ENCODE measurements at regions not wholly inside any gene's neighbourhood (a gene's known extent, or its start where the extent isn't known, plus 50 kb on each side); places are given as distances from the start of the nearest gene placed in this dataset.

GRCh38 chr1:193613041-193613440 is 426.6 kb upstream of the B3GALT2 start:
- DNase-seq: no peak

GRCh38 chr1:193609592-193609991 is 423.2 kb upstream of the B3GALT2 start:
- DNase-seq: no peak

DNA sequence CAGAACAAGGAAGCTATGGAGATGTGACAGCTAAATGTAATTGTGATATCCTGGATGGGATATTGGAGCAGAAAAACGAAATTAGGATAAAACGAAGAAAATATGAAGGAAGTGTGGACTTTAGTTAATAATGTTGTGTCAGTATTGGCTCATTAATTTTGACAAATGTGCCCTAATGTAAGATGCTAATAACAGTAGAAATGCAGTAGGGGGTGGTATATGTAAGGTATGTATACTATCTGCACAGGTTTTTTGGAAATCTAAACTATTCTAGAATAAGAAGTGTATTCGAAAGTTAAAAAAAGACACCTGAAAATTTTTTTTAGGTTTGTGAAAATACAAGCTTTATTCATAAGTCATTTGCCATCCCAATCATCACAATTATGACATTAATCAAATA is 421.4 kb upstream of the B3GALT2 start:
- no peak for DNase-seq

DNA sequence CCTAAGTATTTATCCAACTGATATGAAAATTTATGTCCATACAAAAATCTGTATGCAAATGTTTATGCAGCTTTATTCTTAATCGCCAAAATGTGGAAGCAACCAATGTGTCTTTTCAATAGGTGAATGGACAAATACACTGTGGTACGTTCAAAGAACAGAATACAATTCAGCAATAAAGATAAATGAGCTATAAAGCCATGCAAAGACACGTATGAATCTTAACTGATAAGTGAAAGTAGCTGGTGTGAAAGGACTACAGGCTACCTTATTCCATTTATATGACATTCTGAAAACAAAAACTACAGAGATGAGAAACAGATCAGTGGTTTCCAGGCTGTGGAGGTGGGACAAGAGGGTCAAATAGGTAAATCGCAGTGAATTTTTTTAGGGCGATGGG is 419.6 kb upstream of the B3GALT2 start:
- DNase-seq: no peak

DNA sequence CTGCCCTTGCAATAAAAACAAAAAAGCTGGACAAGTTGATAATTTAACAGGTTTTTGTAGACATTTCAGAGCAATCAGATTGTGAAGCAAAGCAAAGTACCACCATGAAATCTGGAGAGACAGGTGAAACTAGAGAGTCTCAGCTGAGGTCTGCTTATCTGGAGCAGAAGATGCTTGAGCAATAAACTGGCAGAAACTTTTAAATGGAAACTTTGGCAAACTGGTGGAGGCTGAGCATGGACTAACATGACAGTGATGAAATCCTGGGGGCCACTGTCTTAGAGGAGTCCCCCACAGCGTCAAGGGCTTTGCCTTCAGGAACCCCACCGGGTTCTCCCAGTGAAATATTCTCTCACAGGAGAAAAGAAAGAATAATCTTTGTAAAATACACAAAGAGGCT is 416.3 kb upstream of the B3GALT2 start:
- no peak for DNase-seq

GRCh38 chr1:193593147-193593885 is 406.9 kb upstream of the B3GALT2 start:
- no peak for DNase-seq

DNA sequence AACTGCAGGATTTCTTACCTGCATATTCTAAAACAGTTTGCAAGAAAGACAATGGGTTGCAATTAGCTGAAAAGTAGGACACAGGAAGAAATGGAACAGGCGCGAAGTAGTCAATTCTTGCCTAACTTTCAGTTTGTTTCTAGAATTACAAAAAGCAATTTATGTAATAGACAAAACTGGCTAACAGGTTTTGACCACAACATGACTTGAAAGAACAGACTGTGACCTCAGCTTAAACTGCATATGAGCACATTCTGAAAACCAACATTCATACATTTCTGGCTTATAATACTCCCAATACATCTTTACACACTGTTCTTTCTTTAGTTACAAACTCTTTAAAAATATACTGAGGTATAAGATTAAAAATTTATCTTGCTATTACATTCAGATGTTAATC is 405.9 kb upstream of the B3GALT2 start:
- no peak for DNase-seq

GRCh38 chr1:193590102-193590501 is 403.7 kb upstream of the B3GALT2 start:
- no peak for DNase-seq

GRCh38 chr1:193589597-193590040 is 403.2 kb upstream of the B3GALT2 start:
- no peak for DNase-seq

GRCh38 chr1:193588311-193589082 is 402.1 kb upstream of the B3GALT2 start:
- DNase-seq: no peak

GRCh38 chr1:193584731-193585239 is 398.4 kb upstream of the B3GALT2 start:
- DNase-seq: no peak

GRCh38 chr1:193581341-193581740 is 394.9 kb upstream of the B3GALT2 start:
- no peak for DNase-seq

DNA sequence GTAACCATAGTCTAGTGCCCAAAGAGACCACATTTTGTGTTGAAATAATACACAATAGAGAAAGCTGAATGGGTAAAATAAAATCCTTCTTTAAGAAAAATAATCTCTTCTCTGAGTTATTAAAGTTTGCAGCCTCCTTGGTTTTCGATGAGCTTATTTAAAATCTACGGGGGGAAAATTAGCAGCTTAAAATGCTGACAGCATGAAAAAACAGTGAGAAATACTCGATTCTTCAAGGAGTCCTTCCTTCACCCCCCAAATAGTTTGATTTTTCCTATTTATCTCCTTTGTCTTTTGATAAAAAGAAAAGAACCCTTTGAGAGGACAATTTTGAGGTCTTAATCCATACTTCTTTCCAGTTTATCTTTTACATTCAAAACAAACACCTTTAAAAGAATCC is 394.0 kb upstream of the B3GALT2 start:
- no peak for DNase-seq

DNA sequence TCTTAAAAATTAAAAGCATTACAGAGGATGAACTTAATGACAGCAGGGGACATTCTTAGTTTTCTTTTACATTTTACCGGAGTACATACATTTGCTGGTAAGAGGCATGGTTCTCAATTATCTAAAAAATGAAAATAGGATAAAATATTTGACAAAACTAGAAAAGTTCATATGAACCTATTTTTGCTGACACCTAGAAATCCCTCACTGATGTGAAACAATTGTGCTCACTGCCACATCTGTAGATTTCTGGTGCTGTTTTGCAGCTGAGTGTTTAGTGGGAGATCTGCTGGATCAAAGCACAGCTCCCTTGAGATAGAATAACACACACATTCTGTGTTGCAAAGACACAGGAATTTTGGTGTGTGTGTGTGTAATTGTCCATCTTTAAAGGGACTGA is 392.9 kb upstream of the B3GALT2 start:
- no peak for DNase-seq

- DNase-seq: no peak
Measured at GRCh38 chr1:193574913-193575312, 388.5 kb upstream of the B3GALT2 start.

GRCh38 chr1:193569983-193570269 is 383.5 kb upstream of the B3GALT2 start:
- DNase-seq: no peak

GRCh38 chr1:193569096-193569982 is 382.9 kb upstream of the B3GALT2 start:
- DNase-seq: no peak

- no peak for DNase-seq
Measured at GRCh38 chr1:193568512-193568911, 382.1 kb upstream of the B3GALT2 start.

GRCh38 chr1:193567937-193568336 is 381.5 kb upstream of the B3GALT2 start:
- DNase-seq: no peak

- DNase-seq: no peak
Measured at GRCh38 chr1:193566735-193567134, 380.3 kb upstream of the B3GALT2 start.

DNA sequence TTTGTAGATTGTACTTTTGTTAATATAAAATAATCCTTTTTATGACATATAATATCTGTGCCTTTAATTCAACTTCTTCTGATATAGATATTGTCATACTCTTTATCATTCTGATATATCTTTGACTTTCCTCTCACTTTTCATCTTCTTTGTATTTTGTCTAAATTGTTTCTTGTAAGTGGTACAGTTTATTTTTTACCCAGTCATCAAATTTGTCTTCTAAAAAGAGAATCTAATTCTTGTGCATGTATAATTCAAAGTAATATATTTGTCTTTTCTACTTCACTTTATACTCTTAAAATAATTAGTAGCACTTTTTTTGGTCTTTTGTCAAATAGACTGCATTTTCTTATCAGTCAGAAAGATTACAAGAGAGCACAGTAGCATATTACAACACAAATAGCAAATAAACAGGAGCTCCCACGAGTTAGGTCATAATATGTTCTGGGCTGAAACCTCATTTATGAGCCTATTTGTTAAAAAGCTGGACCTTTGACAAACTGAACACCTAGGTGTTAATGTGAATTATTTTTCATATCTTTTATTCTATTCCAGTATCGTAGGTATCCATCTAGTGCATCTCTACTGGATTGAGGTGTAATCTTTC is 379.7 kb upstream of the B3GALT2 start:
- DNase-seq: no peak

GRCh38 chr1:193562121-193562520 is 375.7 kb upstream of the B3GALT2 start:
- no peak for DNase-seq

- no peak for DNase-seq
Measured at GRCh38 chr1:193558491-193559028, 372.1 kb upstream of the B3GALT2 start.
